Subcutaneous abdominal adipose tissue (tissue), 5 donors: ENCODE measurements at regions not wholly inside any gene's neighbourhood (a gene's known extent, or its start where the extent isn't known, plus 50 kb on each side); places are given as distances from the start of the nearest gene placed in this dataset.
"Not testable (repeated sequence)": the region's sequence is repeated elsewhere in the genome, so short reads cannot be mapped to it uniquely, and the experiment has no call there.

Source experiments
- H3K27ac ChIP-seq: one replicate; pipeline ENCODE4 v1.7.0; 2013; ENCODE audit warnings: low read depth, mild to moderate bottlenecking, inconsistent platforms, low read length, moderate library complexity
- H3K27me3 ChIP-seq, 5 donors: one replicate each; pipeline ENCODE4 v1.7.0; 2013; ENCODE audit warnings: low read length in 5 of 5, inconsistent platforms in 1 of 5; ENCODE audit not compliant: control insufficient read depth in 5 of 5, insufficient read depth in 4 of 5
- H3K36me3 ChIP-seq, 5 donors: one replicate each; pipeline ENCODE4 v1.7.0; 2013; ENCODE audit warnings: low read length in 5 of 5; ENCODE audit not compliant: control insufficient read depth in 5 of 5, insufficient read depth in 5 of 5
- H3K4me1 ChIP-seq, 5 donors: one replicate each; pipeline ENCODE4 v1.7.0; 2013; ENCODE audit warnings: low read length in 5 of 5, mild to moderate bottlenecking in 3 of 5, moderate library complexity in 1 of 5; ENCODE audit not compliant: control insufficient read depth in 5 of 5, insufficient read depth in 5 of 5
- H3K4me3 ChIP-seq, 5 donors: one replicate each; pipeline ENCODE4 v1.7.0; 2013; ENCODE audit warnings: low read length in 5 of 5, low read depth in 1 of 5
- H3K9ac ChIP-seq, 5 donors: one replicate each; pipeline ENCODE4 v1.7.0; 2013; ENCODE audit warnings: low read length in 5 of 5, mild to moderate bottlenecking in 4 of 5, moderate library complexity in 3 of 5
- H3K9me3 ChIP-seq, 5 donors: one replicate each; pipeline ENCODE4 v1.7.0; 2013; ENCODE audit warnings: low read length in 5 of 5; ENCODE audit not compliant: control insufficient read depth in 5 of 5
- donor health status: healthy.
- donor health status: healthy.
- donor health status: healthy.
- donor health status: healthy.
- donor health status: healthy.

GRCh38 chr21:18002393-18002792 lies 183.2 kb upstream of the C21orf91 start:
- Histone ChIP-seq H3K36me3 (no peaks in the 10 kb centered on the region), H3K4me3 (no peak overlapping the region), H3K9me3 (peaks cover 0 to 2% (median 0%) of the 10 kb centered on the region in 5 donors), H3K9ac (no peak overlapping the region), H3K27me3 (no peaks in the 10 kb centered on the region), H3K27ac (no peak overlapping the region), H3K4me1 (peaks cover 2 to 26% (median 19%) of the 10 kb centered on the region in 5 donors)

GRCh38 chr21:18000981-18001686 lies 182.0 kb upstream of the C21orf91 start:
- no peak overlapping the region for H3K9ac ChIP-seq
- no peaks in the 10 kb centered on the region for H3K27me3 ChIP-seq
- H3K4me1 ChIP-seq: peaks cover 2 to 22% (median 19%) of the 10 kb centered on the region in 5 donors

GRCh38 chr21:17998599-17998998 lies 179.4 kb upstream of the C21orf91 start:
- not testable (repeated sequence) for H3K27me3 ChIP-seq, H3K36me3 ChIP-seq, H3K27ac ChIP-seq, H3K4me3 ChIP-seq, H3K9ac ChIP-seq
- Histone ChIP-seq H3K9me3 (peaks cover 0 to 11% (median 0%) of the 10 kb centered on the region in 5 donors), H3K4me1 (peaks cover 2 to 19% (median 15%) of the 10 kb centered on the region in 5 donors)

More at GRCh38 chr21:18000981-18001686, 182.0 kb upstream of the C21orf91 start:
- Histone ChIP-seq H3K9me3 (peaks cover 0 to 4% (median 0%) of the 10 kb centered on the region in 5 donors), H3K36me3 (no peaks in the 10 kb centered on the region), H3K27ac (peak overlapping the region; percentile 59), H3K4me3 (peak overlapping the region in 1 of 5 donors; percentile 11)

- H3K27ac ChIP-seq: no peak overlapping the region
- no peaks in the 10 kb centered on the region for H3K36me3 ChIP-seq
- H3K27me3 ChIP-seq: no peaks in the 10 kb centered on the region
- no peaks in the 10 kb centered on the region for H3K4me1 ChIP-seq
- no peak overlapping the region for H3K4me3 ChIP-seq
- peaks cover 0 to 5% (median 3%) of the 10 kb centered on the region in 5 donors for H3K9me3 ChIP-seq
- no peak overlapping the region for H3K9ac ChIP-seq
Measured at GRCh38 chr21:17989780-17990179, 170.6 kb upstream of the C21orf91 start.

GRCh38 chr21:17988102-17988437 lies 168.9 kb upstream of the C21orf91 start:
- H3K9ac ChIP-seq: no peak overlapping the region
- no peak overlapping the region for H3K4me3 ChIP-seq
- no peaks in the 10 kb centered on the region for H3K27me3 ChIP-seq
- peaks cover 0 to 3% (median 0%) of the 10 kb centered on the region in 5 donors for H3K9me3 ChIP-seq
- H3K36me3 ChIP-seq: no peaks in the 10 kb centered on the region
- H3K4me1 ChIP-seq: no peaks in the 10 kb centered on the region
- no peak overlapping the region for H3K27ac ChIP-seq

GRCh38 chr21:17987382-17988101 lies 168.4 kb upstream of the C21orf91 start:
- H3K9me3 ChIP-seq: peaks cover 0 to 3% (median 0%) of the 10 kb centered on the region in 5 donors
- no peak overlapping the region for H3K4me3 ChIP-seq
- H3K4me1 ChIP-seq: no peaks in the 10 kb centered on the region
- no peaks in the 10 kb centered on the region for H3K27me3 ChIP-seq
- no peak overlapping the region for H3K27ac ChIP-seq
- no peak overlapping the region for H3K9ac ChIP-seq
- H3K36me3 ChIP-seq: no peaks in the 10 kb centered on the region

- no peak overlapping the region for H3K9ac ChIP-seq
- no peak overlapping the region for H3K4me3 ChIP-seq
- H3K27ac ChIP-seq: peak overlapping the region; percentile 33
- H3K27me3 ChIP-seq: no peaks in the 10 kb centered on the region
- H3K4me1 ChIP-seq: peaks cover 0 to 14% (median 3%) of the 10 kb centered on the region in 5 donors
- H3K9me3 ChIP-seq: no peaks in the 10 kb centered on the region
- H3K36me3 ChIP-seq: peaks cover 0 to 4% (median 0%) of the 10 kb centered on the region in 5 donors
Measured at GRCh38 chr21:17981060-17981740, 162.0 kb upstream of the C21orf91 start.

- Histone ChIP-seq H3K27me3 (no peaks in the 10 kb centered on the region), H3K27ac (peak overlapping the region; percentile 33), H3K36me3 (peaks cover 0 to 4% (median 0%) of the 10 kb centered on the region in 5 donors), H3K9me3 (no peaks in the 10 kb centered on the region), H3K4me1 (peaks cover 0 to 14% (median 3%) of the 10 kb centered on the region in 5 donors), H3K4me3 (no peak overlapping the region), H3K9ac (no peak overlapping the region)
Measured at GRCh38 chr21:17979763-17980162, 160.6 kb upstream of the C21orf91 start.

GRCh38 chr21:17978895-17979294 lies 159.7 kb upstream of the C21orf91 start:
- H3K4me3 ChIP-seq: no peak overlapping the region
- no peak overlapping the region for H3K9ac ChIP-seq
- no peaks in the 10 kb centered on the region for H3K27me3 ChIP-seq
- H3K36me3 ChIP-seq: peaks cover 0 to 4% (median 0%) of the 10 kb centered on the region in 5 donors
- H3K9me3 ChIP-seq: no peaks in the 10 kb centered on the region
- H3K4me1 ChIP-seq: peaks cover 0 to 14% (median 3%) of the 10 kb centered on the region in 5 donors
- H3K27ac ChIP-seq: no peak overlapping the region

GRCh38 chr21:17976691-17977090 lies 157.5 kb upstream of the C21orf91 start:
- H3K27me3 ChIP-seq: no peaks in the 10 kb centered on the region
- H3K9me3 ChIP-seq: no peaks in the 10 kb centered on the region
- H3K36me3 ChIP-seq: peaks cover 0 to 4% (median 0%) of the 10 kb centered on the region in 5 donors
- no peak overlapping the region for H3K9ac ChIP-seq
- H3K4me3 ChIP-seq: no peak overlapping the region
- H3K27ac ChIP-seq: no peak overlapping the region
- peaks cover 0 to 14% (median 3%) of the 10 kb centered on the region in 5 donors for H3K4me1 ChIP-seq
